Ectodermal cell (in vitro differentiated cells): ENCODE measurements at regions not wholly inside any gene's neighbourhood (a gene's known extent, or its start where the extent isn't known, plus 50 kb on each side); places are given as distances from the start of the nearest gene placed in this dataset.

ENCODE experiments used
- H3K27ac ChIP-seq: 2 replicates; pipeline ENCODE4 v1.7.0; 2013; ENCODE audit warnings: mild to moderate bottlenecking, low read depth, low read length; ENCODE audit not compliant: insufficient read depth, poor library complexity, severe bottlenecking
- H3K27me3 ChIP-seq: 2 replicates; pipeline ENCODE4 v1.7.0; 2013; ENCODE audit warnings: mild to moderate bottlenecking, low read length; ENCODE audit not compliant: insufficient read depth, control insufficient read depth, poor library complexity, severe bottlenecking
- H3K36me3 ChIP-seq: one replicate; pipeline ENCODE4 v1.7.0; 2013; ENCODE audit warnings: low read length; ENCODE audit not compliant: control insufficient read depth, insufficient read depth
- H3K4me1 ChIP-seq: one replicate; pipeline ENCODE4 v1.7.0; 2013; ENCODE audit warnings: low read length; ENCODE audit not compliant: control insufficient read depth, insufficient read depth
- H3K4me3 ChIP-seq: 2 replicates; pipeline ENCODE4 v1.7.0; 2013; ENCODE audit warnings: low read depth, low read length, control low read depth; ENCODE audit not compliant: insufficient read depth
- H3K9me3 ChIP-seq: 2 replicates; pipeline ENCODE4 v1.7.0; 2013; ENCODE audit warnings: mild to moderate bottlenecking, low read length, moderate library complexity; ENCODE audit not compliant: control insufficient read depth
- WGBS, 2 experiments: methylation state at CpG; one replicate each; pipeline ENCODE4 v1.1.7; 2013; ENCODE audit warnings: missing lambda C conversion rate in 2 of 2; 5-methylcytosine and 5-hydroxymethylcytosine counted together

DNA sequence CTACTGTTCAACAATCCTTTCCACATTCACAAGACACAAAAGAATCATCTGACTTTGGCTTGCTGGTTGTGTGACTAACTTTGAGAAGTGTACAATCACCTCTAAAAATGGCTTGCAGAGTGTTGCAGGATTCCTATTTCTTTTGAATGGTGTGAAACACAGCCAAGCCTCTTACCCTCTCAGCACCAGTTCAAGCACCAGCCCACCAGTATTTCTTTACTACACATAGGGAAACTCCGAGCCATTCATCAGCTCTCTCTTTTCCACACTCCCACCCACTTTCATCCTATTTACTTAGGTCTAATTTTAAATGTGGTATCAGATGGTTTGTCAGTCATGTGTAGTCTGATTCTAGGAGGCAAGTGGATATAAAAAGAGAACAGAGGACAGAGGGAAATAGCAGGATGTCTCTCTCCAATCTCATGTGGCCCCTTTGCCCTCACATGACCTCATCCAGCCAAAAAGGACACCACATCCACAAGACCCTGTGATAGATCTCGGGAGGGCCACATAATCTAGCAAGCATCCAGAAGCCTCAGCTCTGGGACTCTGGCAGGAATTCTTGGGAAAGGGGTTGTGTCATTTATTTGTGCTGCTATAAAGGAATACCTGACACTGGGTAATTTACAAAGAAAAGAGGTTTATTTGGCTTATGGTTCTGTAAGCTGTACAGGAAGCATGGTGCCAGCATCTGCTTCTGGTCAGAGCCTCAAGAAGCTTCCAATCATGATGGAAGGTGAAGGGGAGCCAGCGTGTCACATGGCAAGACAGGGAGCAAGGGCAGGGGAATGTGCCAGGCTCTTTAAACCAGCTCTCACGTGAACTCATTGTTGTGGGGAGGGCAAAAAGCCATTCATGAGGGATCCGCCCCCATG, 66.8 kb upstream of the NEBL start:
- 92 to 95% methylated on average over 4 to 5 of the region's 5 CpGs for WGBS, 2 experiments

GRCh38 chr10:20963056-20963455, 65.9 kb upstream of the NEBL start:
- no peak overlapping the region for H3K4me3 ChIP-seq
- 91 to 93% methylated on average over 3 of the region's 3 CpGs for WGBS, 2 experiments
- no peaks in the 10 kb centered on the region for H3K27me3 ChIP-seq
- H3K4me1 ChIP-seq = peaks cover 2% of the 10 kb centered on the region
- H3K27ac ChIP-seq = no peak overlapping the region
- no peaks in the 10 kb centered on the region for H3K36me3 ChIP-seq
- H3K9me3 ChIP-seq = no peaks in the 10 kb centered on the region

More for the DNA sequence above, 66.8 kb upstream of the NEBL start:
- Histone ChIP-seq H3K4me3 (no peak overlapping the region), H3K27ac (no peak overlapping the region), H3K9me3 (no peaks in the 10 kb centered on the region), H3K36me3 (no peaks in the 10 kb centered on the region), H3K4me1 (peaks cover 2% of the 10 kb centered on the region), H3K27me3 (no peaks in the 10 kb centered on the region)

DNA sequence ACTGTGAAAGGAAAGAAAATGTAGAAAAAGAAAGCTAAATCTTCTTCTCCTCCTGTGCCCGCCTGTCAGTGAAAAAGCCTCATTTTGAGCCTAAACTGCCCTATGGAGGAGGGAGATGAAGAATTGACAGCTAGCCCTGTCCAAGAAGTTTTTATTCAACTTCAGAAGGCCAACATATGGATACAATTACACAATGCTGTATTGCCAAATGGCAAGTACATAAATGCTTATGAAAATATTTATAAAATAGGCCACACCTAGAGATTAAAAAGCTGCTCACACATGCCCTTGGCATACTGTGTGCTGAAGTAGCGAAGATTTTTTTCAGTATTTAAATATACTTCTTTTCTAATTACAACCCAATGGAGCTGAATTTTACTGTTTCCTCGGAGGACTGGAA, 65.1 kb upstream of the NEBL start:
- Histone ChIP-seq H3K36me3 (no peaks in the 10 kb centered on the region), H3K9me3 (no peaks in the 10 kb centered on the region), H3K27ac (no peak overlapping the region), H3K27me3 (no peaks in the 10 kb centered on the region), H3K4me3 (no peak overlapping the region), H3K4me1 (peaks cover 2% of the 10 kb centered on the region)
- 90 to 96% methylated on average over 1 to 3 of the region's 3 CpGs for WGBS, 2 experiments

- Histone ChIP-seq H3K9me3 (no peaks in the 10 kb centered on the region), H3K27me3 (no peaks in the 10 kb centered on the region), H3K36me3 (peaks cover 5% of the 10 kb centered on the region), H3K4me1 (peaks cover 2% of the 10 kb centered on the region), H3K4me3 (no peak overlapping the region), H3K27ac (no peak overlapping the region)
- WGBS, 2 experiments = 94 to 96% methylated on average over 1 of the region's 1 CpG
Measured at GRCh38 chr10:20959242-20959641, 62.1 kb upstream of the NEBL start.

DNA sequence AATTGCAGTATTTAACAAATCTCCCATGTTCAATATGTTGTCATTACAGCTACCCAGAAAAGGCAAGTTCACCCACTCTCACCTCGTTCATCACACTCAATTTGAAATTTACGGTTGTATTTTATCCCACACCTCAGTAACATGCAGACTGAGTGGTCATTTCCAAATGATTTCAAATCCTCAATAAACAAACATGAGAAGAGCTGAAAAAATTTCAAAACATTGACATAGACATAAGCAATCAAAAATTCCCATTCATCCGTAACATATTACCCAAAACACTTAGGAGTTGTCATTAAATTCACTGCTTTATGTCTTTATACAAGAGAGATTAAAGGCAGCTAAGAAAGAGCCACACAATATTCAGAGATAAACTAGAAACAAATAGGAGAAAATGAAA, 61.7 kb upstream of the NEBL start:
- H3K9me3 ChIP-seq = no peaks in the 10 kb centered on the region

GRCh38 chr10:20958225-20958624, 61.1 kb upstream of the NEBL start:
- Histone ChIP-seq H3K4me1 (peaks cover 1% of the 10 kb centered on the region), H3K36me3 (peaks cover 8% of the 10 kb centered on the region), H3K27ac (no peak overlapping the region), H3K4me3 (no peak overlapping the region), H3K27me3 (no peaks in the 10 kb centered on the region), H3K9me3 (no peaks in the 10 kb centered on the region)
- WGBS, 2 experiments = 89 to 94% methylated on average over 4 of the region's 4 CpGs

More for the DNA sequence above, 61.7 kb upstream of the NEBL start:
- Histone ChIP-seq H3K27ac (no peak overlapping the region), H3K36me3 (peaks cover 6% of the 10 kb centered on the region), H3K4me1 (peaks cover 2% of the 10 kb centered on the region), H3K4me3 (no peak overlapping the region), H3K27me3 (no peaks in the 10 kb centered on the region)
- WGBS, 2 experiments = 94 to 95% methylated on average over 2 to 3 of the region's 3 CpGs

- peaks cover 10% of the 10 kb centered on the region for H3K36me3 ChIP-seq
- no peak overlapping the region for H3K4me3 ChIP-seq
- no peaks in the 10 kb centered on the region for H3K9me3 ChIP-seq
- H3K27ac ChIP-seq = no peak overlapping the region
- no peaks in the 10 kb centered on the region for H3K27me3 ChIP-seq
- 88 to 89% methylated on average over 2 of the region's 2 CpGs for WGBS, 2 experiments
- no peaks in the 10 kb centered on the region for H3K4me1 ChIP-seq
Measured at GRCh38 chr10:20957744-20958143, 60.6 kb upstream of the NEBL start.

GRCh38 chr10:20956843-20957242, 59.7 kb upstream of the NEBL start:
- whole genome bisulfite sequencing, 2 experiments = 89 to 94% methylated on average over 3 of the region's 3 CpGs
- no peaks in the 10 kb centered on the region for H3K4me1 ChIP-seq
- H3K36me3 ChIP-seq = peaks cover 10% of the 10 kb centered on the region
- H3K27me3 ChIP-seq = no peaks in the 10 kb centered on the region
- H3K27ac ChIP-seq = no peak overlapping the region
- H3K4me3 ChIP-seq = no peak overlapping the region
- H3K9me3 ChIP-seq = no peaks in the 10 kb centered on the region

- Histone ChIP-seq H3K4me1 (no peaks in the 10 kb centered on the region), H3K4me3 (no peak overlapping the region), H3K27me3 (no peaks in the 10 kb centered on the region), H3K27ac (no peak overlapping the region), H3K9me3 (no peaks in the 10 kb centered on the region), H3K36me3 (peaks cover 10% of the 10 kb centered on the region)
- WGBS, 2 experiments = 89 to 98% methylated on average over 1 of the region's 1 CpG
Measured at GRCh38 chr10:20955355-20955893, 58.3 kb upstream of the NEBL start.

DNA sequence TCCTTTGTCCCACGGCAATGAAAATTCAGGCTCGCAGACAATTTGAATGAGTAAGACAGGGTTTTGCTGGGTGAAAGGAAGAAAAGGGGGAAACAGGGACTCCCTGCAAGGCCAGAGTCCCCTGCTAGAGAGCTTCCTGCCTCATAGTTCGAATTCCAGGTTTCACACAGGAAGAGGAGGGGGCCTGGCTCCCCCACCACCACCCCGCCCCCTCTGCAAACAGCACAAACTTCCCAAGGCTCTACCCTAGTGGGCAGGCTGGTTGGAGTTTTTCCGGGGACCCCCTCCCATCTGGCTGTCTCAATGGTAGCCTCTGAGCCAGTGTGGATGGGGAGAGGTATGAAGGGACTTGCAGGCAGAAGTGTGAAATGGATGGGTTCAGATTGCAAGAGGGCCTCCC, 57.4 kb upstream of the NEBL start:
- no peaks in the 10 kb centered on the region for H3K4me1 ChIP-seq
- peaks cover 10% of the 10 kb centered on the region for H3K36me3 ChIP-seq
- no peaks in the 10 kb centered on the region for H3K9me3 ChIP-seq
- no peak overlapping the region for H3K4me3 ChIP-seq
- WGBS, 2 experiments = 82 to 94% methylated on average over 5 of the region's 5 CpGs
- H3K27ac ChIP-seq = no peak overlapping the region
- H3K27me3 ChIP-seq = no peaks in the 10 kb centered on the region
